HG03025 (cell line): ENCODE measurements at regions not wholly inside any gene's neighbourhood (a gene's known extent, or its start where the extent isn't known, plus 50 kb on each side); places are given as distances from the start of the nearest gene placed in this dataset.

Source experiments
- ATAC-seq: cut with Tn5 transposase; IDR thresholded peaks from one replicate; pipeline ENCODE4 v1.9.1; 2021; ENCODE audit warnings: mild to moderate bottlenecking, moderate library complexity; ENCODE audit not compliant: unreplicated experiment, low FRiP score

DNA sequence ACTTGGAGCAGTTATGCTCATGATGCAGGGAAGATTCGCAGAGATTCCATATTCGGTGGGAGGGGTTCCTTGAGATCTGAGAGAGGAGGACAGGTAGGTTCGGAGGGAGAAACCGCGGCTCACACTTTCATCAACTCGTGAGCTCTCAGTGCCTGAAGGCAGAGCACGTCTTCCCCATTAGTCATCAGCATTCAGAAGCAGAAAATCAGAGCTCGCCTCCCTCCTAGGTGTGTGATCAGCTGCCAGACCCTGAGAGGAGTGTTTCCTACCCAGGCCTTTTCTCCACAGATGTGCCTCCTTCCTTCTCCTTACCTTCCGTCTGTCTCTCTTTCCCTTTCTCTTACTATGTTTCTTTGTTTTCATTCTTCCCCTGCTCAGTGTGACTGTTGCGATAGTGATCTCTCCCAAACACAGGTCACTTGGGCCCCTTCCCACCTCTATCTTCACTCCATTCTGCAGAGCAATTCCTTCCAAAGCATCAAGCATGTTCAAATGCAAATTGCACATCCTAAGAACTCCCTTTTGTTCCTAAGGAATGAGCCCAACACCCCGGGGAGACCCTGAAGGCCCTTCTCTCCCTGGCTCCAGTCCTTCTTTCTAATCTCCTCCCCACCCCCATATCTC is 389.5 kb downstream of the UQCRFS1 start:
- ATAC-seq: no peak

DNA sequence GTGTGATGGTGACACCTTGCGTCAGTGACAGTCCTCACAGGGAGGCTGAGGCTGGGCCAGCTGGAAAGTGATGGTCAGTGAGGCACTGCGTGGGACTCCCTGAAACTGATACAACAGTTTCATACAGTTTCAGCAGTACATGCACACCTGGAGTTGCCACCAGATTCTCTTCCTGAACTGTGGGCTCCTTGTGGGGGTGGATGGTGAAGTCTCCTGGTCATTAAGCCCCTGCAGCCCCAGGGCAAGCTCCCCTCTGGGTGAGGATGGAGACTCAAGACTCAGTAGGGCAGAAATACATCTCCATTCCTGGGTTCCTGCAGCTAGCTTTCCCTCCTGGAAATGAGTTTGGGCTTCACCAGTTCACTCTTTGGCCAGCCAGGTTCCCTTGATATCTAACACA is 392.7 kb downstream of the UQCRFS1 start:
- no peak for ATAC-seq

DNA sequence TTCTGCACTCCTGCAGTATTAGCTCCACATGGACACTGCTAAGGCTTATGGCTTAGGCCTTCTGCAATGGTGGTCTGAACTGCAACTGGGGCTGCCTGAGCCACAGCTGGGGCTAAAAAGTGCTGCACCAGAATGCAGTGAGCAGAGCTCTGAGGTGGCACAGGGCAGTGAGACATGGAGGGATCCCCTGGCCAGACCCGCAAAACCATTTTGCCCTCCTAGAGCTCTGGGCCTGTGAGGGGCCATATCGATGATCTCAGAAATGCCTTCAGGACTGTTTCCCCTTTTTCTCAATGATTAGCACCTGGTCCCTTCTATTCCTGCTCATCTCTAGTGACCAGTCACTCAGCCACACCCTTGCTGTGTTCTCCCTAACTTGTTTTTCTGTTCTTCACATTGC is 397.7 kb downstream of the UQCRFS1 start:
- ATAC-seq: no peak

DNA sequence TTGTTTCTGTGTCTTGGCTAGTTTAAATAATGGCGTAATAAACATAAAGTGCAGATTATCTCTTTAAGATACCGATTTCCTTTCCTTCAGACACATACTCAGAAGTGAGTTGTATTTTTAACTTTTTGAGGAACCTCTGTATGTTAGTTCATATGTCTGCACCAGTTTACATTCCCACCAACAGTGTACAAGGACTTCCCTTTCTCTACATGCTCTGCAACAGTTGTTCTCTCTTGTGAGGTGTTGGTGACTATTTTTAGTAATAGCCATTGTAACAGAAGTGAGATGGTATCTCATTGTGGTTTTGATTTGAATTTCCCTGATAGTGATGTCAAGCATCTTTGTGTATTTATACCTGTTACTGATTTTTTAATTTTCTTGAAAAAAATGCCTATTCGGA is 418.6 kb downstream of the UQCRFS1 start:
- ATAC-seq: no peak

GRCh38 chr19:28793391-28794168 is 419.4 kb downstream of the UQCRFS1 start:
- ATAC-seq: no peak

DNA sequence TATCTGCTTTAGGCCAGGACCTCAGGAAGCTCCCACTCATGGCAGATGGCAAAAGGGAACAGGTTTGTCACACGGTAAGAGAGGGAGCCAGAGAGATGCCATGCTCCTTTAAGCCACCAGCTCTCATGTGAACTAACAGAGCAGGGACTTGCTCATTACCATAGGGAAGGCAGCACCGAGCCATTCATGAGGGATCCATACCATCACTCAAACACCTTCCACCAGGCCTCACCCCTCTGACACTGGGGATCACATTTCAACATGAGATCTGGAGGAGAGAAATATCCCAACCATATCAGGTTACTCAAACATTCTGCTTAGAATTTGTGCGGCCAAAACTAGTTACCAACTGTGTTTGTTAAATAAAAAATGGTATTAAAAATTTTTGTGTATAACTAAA is 427.0 kb downstream of the UQCRFS1 start:
- ATAC-seq: no peak

DNA sequence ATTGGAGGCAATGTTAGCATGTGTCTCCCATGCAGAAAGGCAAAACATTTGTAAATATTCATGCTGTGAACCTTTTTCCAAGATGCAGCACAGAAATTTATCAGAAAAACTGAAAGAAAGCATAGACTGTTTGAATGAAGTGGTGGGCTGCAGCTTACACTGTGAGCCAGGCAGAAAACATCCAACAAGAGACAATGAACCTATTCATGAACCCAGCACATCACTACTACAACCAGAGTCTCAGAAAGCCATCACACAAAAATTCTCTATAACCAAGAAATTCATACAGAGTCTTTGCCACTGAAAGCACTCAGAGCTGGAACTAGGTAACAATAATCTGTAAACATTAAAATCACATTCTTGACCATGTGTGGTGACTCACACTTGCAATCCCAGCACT is 448.9 kb downstream of the UQCRFS1 start:
- ATAC-seq: no peak

GRCh38 chr19:28746478-28746877 is 466.5 kb downstream of the UQCRFS1 start:
- no peak for ATAC-seq

GRCh38 chr19:28744943-28745342 is 468.0 kb downstream of the UQCRFS1 start:
- ATAC-seq: no peak

DNA sequence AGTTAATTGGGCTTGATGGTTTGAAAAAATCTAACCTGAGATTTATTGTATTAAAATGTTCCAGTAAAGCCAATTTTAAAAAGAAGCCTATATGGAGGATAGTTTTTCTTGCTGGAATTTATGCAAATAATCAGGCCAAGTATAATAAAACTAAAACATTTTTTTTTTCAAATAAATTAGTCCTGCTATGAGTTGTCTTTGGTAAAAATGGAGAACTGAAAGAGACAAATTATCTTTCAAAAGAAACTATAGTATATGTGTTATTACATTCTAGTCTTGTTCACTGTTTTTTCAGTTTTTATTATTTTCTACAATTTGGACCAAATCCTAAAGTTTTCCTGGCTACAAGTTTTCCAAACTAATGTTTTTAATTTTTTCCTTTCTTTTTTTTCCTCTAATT is 468.9 kb downstream of the UQCRFS1 start:
- no peak for ATAC-seq

- no peak for ATAC-seq
Observed at GRCh38 chr19:28737021-28737895, 475.7 kb downstream of the UQCRFS1 start.

DNA sequence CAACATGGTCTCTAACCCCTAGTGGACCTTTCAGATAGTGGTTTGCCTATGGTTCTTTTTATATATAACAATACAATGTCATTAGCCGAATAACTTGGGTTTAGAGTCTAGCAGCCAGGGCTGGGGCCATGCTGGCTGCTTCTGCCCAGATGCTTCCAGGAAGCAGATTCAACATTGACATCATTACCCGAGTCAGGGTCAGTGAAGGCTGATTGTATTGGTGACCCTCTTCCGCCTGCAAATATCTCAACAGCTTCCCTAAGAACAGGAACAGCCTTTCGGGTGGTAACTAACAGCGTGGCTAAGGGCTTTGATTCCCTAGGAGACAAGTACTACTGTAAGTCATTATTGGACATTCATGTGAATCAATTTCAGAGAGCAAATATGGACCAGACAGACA is 476.4 kb downstream of the UQCRFS1 start:
- ATAC-seq: no peak

- no peak for ATAC-seq
Observed at GRCh38 chr19:28731577-28731976, 481.4 kb downstream of the UQCRFS1 start.

- no peak for ATAC-seq
Observed at GRCh38 chr19:28730791-28731512, 482.0 kb downstream of the UQCRFS1 start.

- ATAC-seq: no peak
Observed at GRCh38 chr19:28727480-28728159, 485.3 kb downstream of the UQCRFS1 start.

- no peak for ATAC-seq
Observed at GRCh38 chr19:28726533-28727479, 486.1 kb downstream of the UQCRFS1 start.

DNA sequence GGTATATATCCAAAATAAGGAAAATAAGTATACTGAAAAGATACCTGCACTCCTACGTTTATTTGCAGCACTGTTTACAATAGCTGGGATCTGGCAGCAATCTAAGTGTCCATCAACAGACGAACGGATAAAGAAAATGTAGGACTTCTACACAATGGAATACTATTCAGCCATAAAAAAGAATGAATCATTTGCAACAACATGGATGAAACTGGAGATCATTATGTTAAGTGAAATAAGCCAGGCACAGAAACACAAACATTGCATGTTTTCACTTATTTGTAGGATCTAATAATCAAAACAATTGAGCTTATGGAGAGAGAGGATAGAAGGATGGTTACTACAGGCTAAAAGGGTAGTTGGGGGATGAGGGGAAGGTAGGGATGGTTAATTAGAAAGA is 494.0 kb downstream of the UQCRFS1 start:
- ATAC-seq: no peak

GRCh38 chr19:28715157-28715556 is 497.8 kb downstream of the UQCRFS1 start:
- no peak for ATAC-seq

GRCh38 chr19:28711411-28711810 is 501.5 kb downstream of the UQCRFS1 start:
- ATAC-seq: no peak
